ENCODE measurements at regions not wholly inside any gene's neighbourhood (a gene's known extent, or its start where the extent isn't known, plus 50 kb on each side); places are given as distances from the start of the nearest gene placed in this dataset.

DNA sequence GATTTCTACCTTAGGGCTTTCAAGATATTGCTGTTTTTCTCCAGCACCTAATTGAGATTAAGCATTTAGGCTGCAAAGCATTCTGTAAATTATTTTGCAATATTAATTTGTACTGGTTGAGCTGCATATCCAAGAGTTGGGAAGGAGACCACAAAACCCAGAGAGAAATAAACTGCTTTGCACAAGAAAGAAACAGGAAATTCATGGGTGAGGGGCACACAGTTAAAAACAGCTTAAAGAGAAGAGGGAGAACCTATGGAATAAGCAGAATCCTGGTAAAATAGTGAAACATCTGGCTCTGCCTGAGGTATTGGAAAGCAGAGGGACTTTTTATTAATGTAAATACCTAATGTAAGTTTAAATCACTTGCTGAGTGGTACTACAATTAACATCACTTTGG lies 243.0 kb downstream of the TMEM167A start:
- Histone ChIP-seq H3K27ac (ENCODE audit: insufficient read depth, low read length, poor library complexity, severe bottlenecking) (no peak overlapping the region), H3K4me3 (ENCODE audit: low read depth, low read length) (no peak overlapping the region), H3K27me3 (ENCODE audit: control insufficient read depth, insufficient read depth, low read length) (no peaks in the 10 kb centered on the region), H3K9me3 (ENCODE audit: control insufficient read depth in 2 of 2, low read length in 2 of 2) (no peaks in the 10 kb centered on the region), H3K36me3 (ENCODE audit: control insufficient read depth, insufficient read depth, low read length) (no peaks in the 10 kb centered on the region), H3K4me1 (ENCODE audit: control insufficient read depth, insufficient read depth, low read length, poor library complexity, severe bottlenecking) (no peaks in the 10 kb centered on the region)
- no peak for DNase-seq
- no peak overlapping the region for H3K27ac Mint-ChIP-seq
- ATAC-seq (ENCODE audit: low read depth in 2 of 2), result no peak
- H3K4me3 Mint-ChIP-seq, result no peak overlapping the region
- no peaks in the 10 kb centered on the region for H3K36me3 Mint-ChIP-seq
- peaks cover 5% of the 10 kb centered on the region for H3K27me3 Mint-ChIP-seq
- H3K4me1 Mint-ChIP-seq, result no peaks in the 10 kb centered on the region
- H3K9me3 Mint-ChIP-seq, result peaks cover 0 to 12% (median 3%) of the 10 kb centered on the region in 7 donors

GRCh38 chr5:82833277-82833676 lies 243.9 kb downstream of the TMEM167A start:
- no peaks in the 10 kb centered on the region for H3K4me1 ChIP-seq (ENCODE audit: control insufficient read depth, insufficient read depth, low read length, poor library complexity, severe bottlenecking)
- H3K9me3 ChIP-seq (ENCODE audit: control insufficient read depth in 2 of 2, low read length in 2 of 2), result no peaks in the 10 kb centered on the region
- H3K4me1 Mint-ChIP-seq, result no peaks in the 10 kb centered on the region
- H3K9me3 Mint-ChIP-seq, result peaks cover 0 to 12% (median 3%) of the 10 kb centered on the region in 7 donors
- H3K27ac ChIP-seq (ENCODE audit: insufficient read depth, low read length, poor library complexity, severe bottlenecking), result no peak overlapping the region
- no peak overlapping the region for H3K4me3 Mint-ChIP-seq
- H3K27me3 Mint-ChIP-seq, result peaks cover 5% of the 10 kb centered on the region
- no peak for DNase-seq
- no peaks in the 10 kb centered on the region for H3K27me3 ChIP-seq (ENCODE audit: control insufficient read depth, insufficient read depth, low read length)
- no peak for ATAC-seq (ENCODE audit: low read depth in 2 of 2)
- H3K4me3 ChIP-seq (ENCODE audit: low read depth, low read length), result no peak overlapping the region
- no peaks in the 10 kb centered on the region for H3K36me3 ChIP-seq (ENCODE audit: control insufficient read depth, insufficient read depth, low read length)
- H3K36me3 Mint-ChIP-seq, result no peaks in the 10 kb centered on the region
- no peak overlapping the region for H3K27ac Mint-ChIP-seq

- Histone ChIP-seq H3K27me3 (ENCODE audit: control insufficient read depth, insufficient read depth, low read length) (no peaks in the 10 kb centered on the region), H3K4me1 (ENCODE audit: control insufficient read depth, insufficient read depth, low read length, poor library complexity, severe bottlenecking) (no peaks in the 10 kb centered on the region), H3K27ac (ENCODE audit: insufficient read depth, low read length, poor library complexity, severe bottlenecking) (no peak overlapping the region), H3K36me3 (ENCODE audit: control insufficient read depth, insufficient read depth, low read length) (no peaks in the 10 kb centered on the region), H3K9me3 (ENCODE audit: control insufficient read depth in 2 of 2, low read length in 2 of 2) (no peaks in the 10 kb centered on the region), H3K4me3 (ENCODE audit: low read depth, low read length) (no peak overlapping the region)
- Mint-ChIP-seq H3K36me3 (no peaks in the 10 kb centered on the region), H3K27me3 (peaks cover 5% of the 10 kb centered on the region), H3K4me3 (no peak overlapping the region), H3K9me3 (peaks cover 0 to 12% (median 3%) of the 10 kb centered on the region in 7 donors), H3K27ac (no peak overlapping the region), H3K4me1 (no peaks in the 10 kb centered on the region)
- ATAC-seq (ENCODE audit: low read depth in 2 of 2) (no peak), DNase-seq (no peak)
These were observed 244.7 kb downstream of the TMEM167A start for GRCh38 chr5:82832445-82832844.

DNA sequence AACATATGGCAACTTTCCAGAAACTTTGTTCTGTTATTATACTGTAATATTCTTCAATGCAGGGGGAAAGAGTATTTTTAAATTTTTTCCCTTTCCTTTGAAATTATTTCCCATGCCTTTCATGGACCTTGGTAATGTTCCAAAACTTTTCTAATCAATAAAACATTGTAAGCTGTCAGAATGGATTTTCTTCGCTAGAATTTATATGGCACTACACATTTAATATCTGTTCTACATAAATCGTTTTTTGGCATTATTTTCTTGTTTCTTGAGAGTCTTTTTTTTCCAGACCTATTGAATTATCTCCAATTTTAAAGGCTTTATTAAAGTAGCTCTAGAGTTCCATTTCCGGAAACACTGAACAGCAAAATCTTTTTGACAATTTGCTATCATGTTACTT lies 249.0 kb downstream of the TMEM167A start:
- no peak overlapping the region for H3K27ac ChIP-seq (ENCODE audit: insufficient read depth, low read length, poor library complexity, severe bottlenecking)
- H3K9me3 Mint-ChIP-seq, result peaks cover 0 to 3% (median 0%) of the 10 kb centered on the region in 7 donors
- H3K36me3 ChIP-seq (ENCODE audit: control insufficient read depth, insufficient read depth, low read length), result no peaks in the 10 kb centered on the region
- ATAC-seq (ENCODE audit: low read depth in 2 of 2), result no peak
- H3K4me3 Mint-ChIP-seq, result no peak overlapping the region
- H3K4me1 Mint-ChIP-seq, result no peaks in the 10 kb centered on the region
- H3K27me3 ChIP-seq (ENCODE audit: control insufficient read depth, insufficient read depth, low read length), result no peaks in the 10 kb centered on the region
- no peak overlapping the region for H3K4me3 ChIP-seq (ENCODE audit: low read depth, low read length)
- DNase-seq, result no peak
- H3K27ac Mint-ChIP-seq, result no peak overlapping the region
- no peaks in the 10 kb centered on the region for H3K36me3 Mint-ChIP-seq
- H3K27me3 Mint-ChIP-seq, result peaks cover 5% of the 10 kb centered on the region
- no peaks in the 10 kb centered on the region for H3K4me1 ChIP-seq (ENCODE audit: control insufficient read depth, insufficient read depth, low read length, poor library complexity, severe bottlenecking)
- H3K9me3 ChIP-seq (ENCODE audit: control insufficient read depth in 2 of 2, low read length in 2 of 2), result no peaks in the 10 kb centered on the region

DNA sequence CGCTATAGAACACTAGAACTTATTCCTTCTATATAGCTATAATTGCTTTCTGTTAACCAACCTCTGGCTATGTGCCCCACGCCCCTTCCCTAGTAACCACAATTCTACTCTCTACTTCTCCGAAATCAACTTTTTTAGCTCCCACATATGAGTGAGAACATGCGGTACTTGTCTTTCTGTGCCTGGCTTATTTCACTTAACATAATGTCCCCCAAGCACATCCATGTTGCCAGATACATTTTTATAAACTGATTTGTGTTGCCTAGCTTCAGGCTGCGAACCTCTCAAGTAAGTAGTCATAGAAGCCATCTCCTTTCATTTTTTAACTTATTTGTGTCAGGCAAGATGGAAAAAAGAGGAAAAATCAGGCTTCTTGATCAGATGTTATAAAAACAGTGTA lies 249.5 kb downstream of the TMEM167A start:
- Histone ChIP-seq H3K36me3 (ENCODE audit: control insufficient read depth, insufficient read depth, low read length) (no peaks in the 10 kb centered on the region), H3K4me1 (ENCODE audit: control insufficient read depth, insufficient read depth, low read length, poor library complexity, severe bottlenecking) (no peaks in the 10 kb centered on the region), H3K27me3 (ENCODE audit: control insufficient read depth, insufficient read depth, low read length) (no peaks in the 10 kb centered on the region), H3K9me3 (ENCODE audit: control insufficient read depth in 2 of 2, low read length in 2 of 2) (no peaks in the 10 kb centered on the region), H3K27ac (ENCODE audit: insufficient read depth, low read length, poor library complexity, severe bottlenecking) (no peak overlapping the region), H3K4me3 (ENCODE audit: low read depth, low read length) (no peak overlapping the region)
- Mint-ChIP-seq H3K27ac (no peak overlapping the region), H3K27me3 (peaks cover under 1% of the 10 kb centered on the region), H3K4me3 (no peak overlapping the region), H3K36me3 (no peaks in the 10 kb centered on the region), H3K4me1 (no peaks in the 10 kb centered on the region), H3K9me3 (peaks cover 0 to 3% (median 0%) of the 10 kb centered on the region in 7 donors)
- DNase-seq (no peak), ATAC-seq (ENCODE audit: low read depth in 2 of 2) (no peak)

- H3K4me3 Mint-ChIP-seq, result no peak overlapping the region
- no peak overlapping the region for H3K4me3 ChIP-seq (ENCODE audit: low read depth, low read length)
- H3K27ac Mint-ChIP-seq, result no peak overlapping the region
- H3K27ac ChIP-seq (ENCODE audit: insufficient read depth, low read length, poor library complexity, severe bottlenecking), result no peak overlapping the region
- peaks cover 0 to 6% (median 0%) of the 10 kb centered on the region in 4 donors for H3K4me1 Mint-ChIP-seq
- DNase-seq (no peak), ATAC-seq (ENCODE audit: low read depth in 2 of 2) (no peak)
- H3K9me3 Mint-ChIP-seq, result no peaks in the 10 kb centered on the region
- no peaks in the 10 kb centered on the region for H3K9me3 ChIP-seq (ENCODE audit: control insufficient read depth in 2 of 2, low read length in 2 of 2)
- H3K27me3 ChIP-seq (ENCODE audit: control insufficient read depth, insufficient read depth, low read length), result no peaks in the 10 kb centered on the region
- no peaks in the 10 kb centered on the region for H3K36me3 ChIP-seq (ENCODE audit: control insufficient read depth, insufficient read depth, low read length)
- no peaks in the 10 kb centered on the region for H3K36me3 Mint-ChIP-seq
- no peaks in the 10 kb centered on the region for H3K4me1 ChIP-seq (ENCODE audit: control insufficient read depth, insufficient read depth, low read length, poor library complexity, severe bottlenecking)
- no peaks in the 10 kb centered on the region for H3K27me3 Mint-ChIP-seq
These were observed 254.6 kb downstream of the TMEM167A start for GRCh38 chr5:82822634-82822927.

GRCh38 chr5:82821846-82822633 lies 255.2 kb downstream of the TMEM167A start:
- no peak overlapping the region for H3K4me3 Mint-ChIP-seq
- no peaks in the 10 kb centered on the region for H3K27me3 Mint-ChIP-seq

More at GRCh38 chr5:82821846-82822633, 255.2 kb downstream of the TMEM167A start:
- no peaks in the 10 kb centered on the region for H3K36me3 Mint-ChIP-seq
- no peak for ATAC-seq (ENCODE audit: low read depth in 2 of 2)
- Histone ChIP-seq H3K4me1 (ENCODE audit: control insufficient read depth, insufficient read depth, low read length, poor library complexity, severe bottlenecking) (no peaks in the 10 kb centered on the region), H3K4me3 (ENCODE audit: low read depth, low read length) (no peak overlapping the region), H3K27me3 (ENCODE audit: control insufficient read depth, insufficient read depth, low read length) (no peaks in the 10 kb centered on the region), H3K27ac (ENCODE audit: insufficient read depth, low read length, poor library complexity, severe bottlenecking) (no peak overlapping the region), H3K36me3 (ENCODE audit: control insufficient read depth, insufficient read depth, low read length) (no peaks in the 10 kb centered on the region), H3K9me3 (ENCODE audit: control insufficient read depth in 2 of 2, low read length in 2 of 2) (no peaks in the 10 kb centered on the region)
- no peaks in the 10 kb centered on the region for H3K9me3 Mint-ChIP-seq
- DNase-seq, result no peak
- no peak overlapping the region for H3K27ac Mint-ChIP-seq
- H3K4me1 Mint-ChIP-seq, result peaks cover 0 to 6% (median 0%) of the 10 kb centered on the region in 4 donors
